ENCODE measurements at regions not wholly inside any gene's neighbourhood (a gene's known extent, or its start where the extent isn't known, plus 50 kb on each side); places are given as distances from the start of the nearest gene placed in this dataset.

DNA sequence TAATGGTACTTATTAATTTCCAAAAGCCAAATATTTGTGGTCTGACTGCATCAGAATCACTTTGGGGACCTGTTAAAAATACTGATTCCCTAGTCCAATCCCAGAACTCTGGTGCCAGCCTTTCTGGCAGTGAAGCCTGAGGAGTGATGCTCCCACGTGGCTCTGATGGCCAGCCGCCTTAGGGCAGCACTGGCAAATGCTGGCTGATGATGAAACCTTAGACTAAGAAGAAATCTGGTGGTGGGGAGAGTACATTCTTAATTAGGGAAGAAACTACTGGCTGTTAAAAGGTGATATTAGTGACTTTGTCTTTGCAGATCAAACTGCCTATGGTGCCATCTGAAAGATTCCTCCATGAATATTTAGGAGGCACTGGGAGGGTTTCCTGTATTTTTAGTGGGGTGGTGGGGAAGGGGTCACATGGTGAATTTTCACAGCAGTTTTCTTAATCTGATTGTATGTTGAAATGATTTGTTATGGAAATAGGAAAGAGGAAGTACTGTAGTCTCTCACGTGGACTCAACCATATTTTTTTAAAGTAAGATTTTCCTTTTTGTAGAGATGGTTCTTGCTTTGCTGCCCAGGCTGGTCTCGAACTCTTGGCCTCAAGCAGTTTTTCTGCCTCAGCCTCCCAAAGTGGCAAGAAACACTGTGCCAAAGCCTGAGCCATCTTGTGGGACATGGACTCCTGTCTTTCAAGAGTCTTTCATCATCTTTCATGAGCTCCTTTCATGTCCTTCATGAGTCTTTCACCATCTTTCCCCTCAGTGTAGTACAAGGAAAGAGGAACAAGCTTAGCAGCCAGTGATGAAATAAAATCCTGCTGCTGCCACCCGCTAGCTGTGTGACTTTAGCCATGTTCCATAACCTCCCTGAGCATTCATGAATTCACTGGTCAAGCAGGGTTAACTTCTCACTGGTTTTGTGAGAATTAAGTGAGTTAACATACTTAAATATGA lies 90.8 kb downstream of the ZNF330 start:
- TF ChIP-seq, protein P1, sequence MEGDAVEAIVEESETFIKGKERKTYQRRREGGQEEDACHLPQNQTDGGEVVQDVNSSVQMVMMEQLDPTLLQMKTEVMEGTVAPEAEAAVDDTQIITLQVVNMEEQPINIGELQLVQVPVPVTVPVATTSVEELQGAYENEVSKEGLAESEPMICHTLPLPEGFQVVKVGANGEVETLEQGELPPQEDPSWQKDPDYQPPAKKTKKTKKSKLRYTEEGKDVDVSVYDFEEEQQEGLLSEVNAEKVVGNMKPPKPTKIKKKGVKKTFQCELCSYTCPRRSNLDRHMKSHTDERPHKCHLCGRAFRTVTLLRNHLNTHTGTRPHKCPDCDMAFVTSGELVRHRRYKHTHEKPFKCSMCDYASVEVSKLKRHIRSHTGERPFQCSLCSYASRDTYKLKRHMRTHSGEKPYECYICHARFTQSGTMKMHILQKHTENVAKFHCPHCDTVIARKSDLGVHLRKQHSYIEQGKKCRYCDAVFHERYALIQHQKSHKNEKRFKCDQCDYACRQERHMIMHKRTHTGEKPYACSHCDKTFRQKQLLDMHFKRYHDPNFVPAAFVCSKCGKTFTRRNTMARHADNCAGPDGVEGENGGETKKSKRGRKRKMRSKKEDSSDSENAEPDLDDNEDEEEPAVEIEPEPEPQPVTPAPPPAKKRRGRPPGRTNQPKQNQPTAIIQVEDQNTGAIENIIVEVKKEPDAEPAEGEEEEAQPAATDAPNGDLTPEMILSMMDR (IDR thresholded peaks at IDR 0.05), result no peak

DNA sequence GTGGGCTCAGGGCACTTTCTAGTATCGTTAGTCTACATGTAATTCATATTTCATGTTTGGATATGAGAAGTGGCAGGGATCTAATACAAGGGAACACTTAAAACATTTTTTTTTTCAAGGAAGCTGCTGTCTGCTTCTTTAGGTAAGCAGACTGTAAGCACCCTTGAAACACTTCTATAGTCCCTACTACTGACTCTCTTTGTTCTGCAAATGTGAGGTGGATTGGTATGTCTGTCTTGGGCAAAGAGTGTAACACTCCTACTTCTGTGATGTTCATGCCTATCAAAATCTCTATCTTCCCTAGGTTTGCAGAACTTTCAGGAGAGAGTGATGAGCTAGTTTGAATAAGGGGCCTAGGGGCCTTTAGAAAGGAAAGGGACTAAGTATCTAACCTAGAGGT lies 93.9 kb downstream of the ZNF330 start:
- TF ChIP-seq, protein P1 (IDR thresholded peaks at IDR 0.05), result no peak

DNA sequence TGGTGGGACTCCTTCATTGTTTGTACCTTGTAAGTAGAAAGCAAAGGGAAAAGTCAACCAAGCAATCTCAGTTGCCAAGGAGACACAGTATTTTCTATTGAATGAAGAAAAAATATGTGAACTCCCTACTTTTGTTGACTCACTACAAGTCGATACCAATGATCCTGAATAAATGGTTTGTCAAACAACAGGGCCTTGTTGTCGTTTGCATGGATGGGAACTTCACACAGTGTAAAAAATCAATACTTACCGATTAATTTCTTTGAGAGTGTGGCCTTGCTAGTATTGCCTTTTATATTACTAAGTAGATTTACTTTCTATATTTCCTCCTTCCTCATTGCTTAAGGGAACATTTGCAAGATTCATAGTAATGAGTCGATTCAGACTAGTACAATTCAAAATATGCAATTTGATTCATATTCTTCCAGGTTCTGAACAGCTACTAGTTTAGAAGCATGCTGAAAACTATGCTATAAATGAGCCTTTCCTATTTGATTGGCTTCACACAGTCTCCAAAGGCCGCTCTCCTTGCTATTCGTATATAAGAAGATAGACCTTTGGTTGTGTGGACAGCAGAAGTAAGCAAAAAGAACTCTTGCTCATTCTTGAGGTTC lies 108.0 kb downstream of the ZNF330 start:
- TF ChIP-seq, protein P1 (IDR thresholded peaks at IDR 0.05), result no peak

DNA sequence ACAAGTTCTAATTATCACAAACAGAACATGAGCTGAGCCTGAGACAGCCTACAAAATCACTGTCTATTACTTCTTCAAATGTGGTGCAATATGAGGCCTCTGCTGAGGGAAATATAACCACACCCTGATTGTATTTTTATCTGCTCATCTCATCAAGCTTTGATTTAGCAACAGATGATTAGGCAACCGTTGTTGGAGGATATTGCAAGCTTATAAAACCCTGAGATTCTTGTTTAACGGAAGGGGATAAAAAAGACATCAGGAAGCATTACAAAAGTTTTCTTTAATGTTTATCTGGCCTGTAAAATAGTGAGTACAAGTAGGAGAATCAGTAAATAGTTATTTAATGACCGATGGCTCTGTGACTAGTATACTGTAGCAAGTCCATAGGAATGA lies 108.5 kb downstream of the ZNF330 start:
- TF ChIP-seq, protein P1 (IDR thresholded peaks at IDR 0.05), result no peak

DNA sequence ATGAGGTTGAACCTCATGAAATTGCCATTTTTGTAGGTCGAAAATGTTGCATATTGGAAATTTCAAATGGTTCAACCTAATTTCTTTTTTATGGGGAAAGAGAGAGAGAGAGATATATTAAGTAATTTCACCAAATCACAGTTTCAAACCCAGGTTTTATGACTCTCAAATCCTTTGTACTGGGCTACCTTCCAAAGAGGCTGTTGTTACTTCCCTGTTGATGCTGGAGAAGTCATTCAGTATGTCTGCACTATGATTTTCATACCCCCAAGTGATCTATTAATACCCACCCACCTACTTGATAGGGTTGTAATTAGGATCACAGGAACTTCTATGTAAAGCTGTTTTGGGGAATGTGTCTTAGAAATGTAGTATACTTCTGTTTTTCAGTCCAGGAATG lies 109.9 kb downstream of the ZNF330 start:
- TF ChIP-seq, protein P1 (IDR thresholded peaks at IDR 0.05), result no peak

DNA sequence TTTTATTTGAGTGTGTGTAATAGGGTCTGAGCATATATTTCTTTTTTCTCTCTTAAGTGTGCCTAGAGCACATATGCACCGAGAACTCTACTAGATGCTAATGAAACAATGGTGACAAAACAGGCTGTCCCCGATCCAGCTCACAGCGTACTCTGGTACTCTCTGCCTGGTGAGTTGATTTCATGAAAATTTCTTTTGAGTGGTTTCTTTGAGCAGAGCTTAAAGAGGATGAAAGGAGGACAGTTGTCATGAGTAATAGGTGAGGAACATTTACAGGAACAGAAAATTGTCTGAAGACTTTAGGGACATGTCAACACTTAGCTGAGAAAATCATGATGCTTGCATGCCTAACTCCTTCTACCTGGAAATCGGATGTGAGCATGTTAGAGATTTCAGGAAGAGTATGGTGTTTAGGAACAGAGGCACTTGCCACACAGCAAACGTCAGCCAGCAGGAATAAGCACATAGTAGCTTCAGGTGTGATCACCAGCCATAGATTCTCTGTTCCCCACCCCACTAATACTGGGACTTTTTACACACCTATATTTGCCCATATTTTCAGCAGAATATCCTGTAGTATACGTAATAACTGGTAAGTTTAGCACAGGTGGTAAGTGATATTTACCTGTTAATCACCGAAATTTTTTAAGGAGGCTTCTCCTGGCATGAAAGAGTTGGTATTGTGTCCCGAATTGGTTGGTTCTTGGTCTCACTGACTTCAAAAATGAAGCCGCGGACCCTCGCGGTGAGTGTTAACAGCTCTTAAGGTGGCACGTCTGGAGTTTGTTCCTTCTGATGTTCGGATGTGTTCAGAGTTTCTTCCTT lies 111.1 kb downstream of the ZNF330 start:
- TF ChIP-seq, protein P1 (IDR thresholded peaks at IDR 0.05), result no peak

- TF ChIP-seq, protein P1 (IDR thresholded peaks at IDR 0.05), result no peak
These were observed 114.5 kb downstream of the ZNF330 start for GRCh38 chr4:141335166-141335565.

Data from LNCAP (cell line).